HG02678 (cell line): ENCODE measurements at regions not wholly inside any gene's neighbourhood (a gene's known extent, or its start where the extent isn't known, plus 50 kb on each side); places are given as distances from the start of the nearest gene placed in this dataset.

Source experiments
- ATAC-seq: cut with Tn5 transposase; IDR thresholded peaks from one replicate; pipeline ENCODE4 v1.9.1; 2021; ENCODE audit warnings: mild to moderate bottlenecking, moderate library complexity; ENCODE audit not compliant: unreplicated experiment

DNA sequence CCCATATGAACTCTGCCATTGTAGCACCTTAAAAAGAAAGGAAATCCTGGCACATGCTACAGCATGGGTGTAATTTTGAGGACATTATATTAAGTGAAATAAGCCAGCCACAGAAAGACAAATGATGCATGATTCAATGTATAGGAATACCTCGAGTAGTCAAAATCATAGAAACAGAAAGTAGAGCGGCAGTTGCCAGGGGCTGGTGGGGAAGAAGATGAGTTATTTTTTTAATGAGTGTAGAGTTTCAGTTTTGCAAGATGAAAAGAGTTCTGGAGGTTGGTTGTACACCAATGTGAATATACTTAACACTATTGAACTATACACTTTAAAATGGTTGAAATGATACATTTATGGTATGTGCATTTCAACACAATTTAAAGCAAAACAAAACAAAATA lies 133.0 kb downstream of the ZDHHC21 start:
- ATAC-seq, result peak; percentile 80

DNA sequence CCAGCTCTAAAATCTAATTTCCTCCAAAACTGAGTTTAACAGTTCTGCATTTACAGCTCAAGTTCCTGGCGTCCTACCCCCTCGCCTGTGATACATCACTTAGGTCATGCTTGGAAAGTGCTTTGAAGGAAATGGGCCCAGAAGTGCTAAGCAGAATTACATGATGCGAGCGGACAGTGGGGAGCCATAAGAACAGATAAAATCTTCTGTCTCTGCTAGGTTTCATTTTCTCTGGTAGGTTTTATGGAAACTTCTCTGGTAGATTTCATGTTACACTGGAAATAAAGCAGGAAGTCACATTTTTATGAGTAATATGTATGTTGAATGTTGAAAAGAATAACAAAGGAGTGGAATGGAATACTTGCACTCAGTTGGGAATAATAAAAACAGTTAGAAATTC lies 138.3 kb downstream of the ZDHHC21 start:
- ATAC-seq, result no peak

DNA sequence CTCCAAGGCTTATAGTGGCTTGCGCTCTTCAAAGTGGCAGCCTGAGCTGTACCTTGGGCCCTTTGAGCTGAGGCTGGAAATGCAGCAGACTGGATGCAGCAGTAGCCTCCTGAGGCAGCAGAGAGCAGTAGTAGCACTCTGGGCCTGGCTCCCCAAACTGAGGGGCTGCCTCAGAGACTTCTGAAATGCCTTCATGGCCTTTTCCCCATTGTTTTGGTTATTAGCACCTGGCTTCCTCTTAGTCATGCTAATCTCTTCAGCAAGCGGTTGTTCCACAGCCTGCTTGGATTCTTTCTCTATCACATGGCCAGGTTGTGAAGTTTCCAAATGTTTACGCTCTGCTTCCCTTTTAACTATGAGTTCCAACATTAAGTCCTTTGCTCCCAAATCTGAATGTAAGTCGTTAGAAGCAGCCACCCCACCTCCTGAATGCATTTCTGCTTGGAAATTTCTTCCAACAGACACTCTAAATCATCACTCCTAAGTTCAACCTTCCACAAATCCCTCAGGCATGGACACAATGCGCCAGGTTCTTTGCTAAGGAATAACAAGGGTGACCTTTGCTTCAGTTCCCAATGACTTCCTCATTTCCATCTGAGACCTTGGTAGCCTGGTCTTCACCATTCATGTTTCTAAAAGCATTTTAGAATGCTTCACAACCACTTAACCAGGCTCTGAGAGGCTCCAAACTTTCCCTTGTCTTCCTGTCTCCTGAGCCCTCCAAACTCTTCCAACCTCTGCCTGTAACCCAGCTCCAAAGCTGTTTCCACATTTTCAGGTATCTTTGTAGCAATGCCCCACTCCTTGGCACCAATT lies 145.8 kb downstream of the ZDHHC21 start:
- ATAC-seq, result no peak

DNA sequence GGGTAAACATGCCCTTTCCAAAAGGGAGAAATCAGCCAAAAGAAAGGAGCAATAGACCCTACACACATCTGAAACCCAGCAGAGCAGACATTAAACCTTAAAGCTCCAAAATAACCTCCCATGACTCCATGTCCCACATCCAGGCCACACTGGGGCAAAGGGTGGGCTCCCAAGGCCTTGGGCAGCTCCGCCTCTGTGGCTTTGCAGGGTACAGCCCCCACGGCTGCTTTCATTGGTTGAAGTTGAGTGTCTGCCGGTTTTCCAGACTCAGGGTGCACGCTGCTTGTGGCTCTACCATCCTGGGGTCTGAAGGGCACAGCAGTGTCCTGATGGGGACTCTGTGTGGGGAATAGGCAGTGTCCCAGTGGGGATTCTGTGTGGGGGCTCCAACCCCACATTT lies 146.5 kb downstream of the ZDHHC21 start:
- no peak for ATAC-seq

DNA sequence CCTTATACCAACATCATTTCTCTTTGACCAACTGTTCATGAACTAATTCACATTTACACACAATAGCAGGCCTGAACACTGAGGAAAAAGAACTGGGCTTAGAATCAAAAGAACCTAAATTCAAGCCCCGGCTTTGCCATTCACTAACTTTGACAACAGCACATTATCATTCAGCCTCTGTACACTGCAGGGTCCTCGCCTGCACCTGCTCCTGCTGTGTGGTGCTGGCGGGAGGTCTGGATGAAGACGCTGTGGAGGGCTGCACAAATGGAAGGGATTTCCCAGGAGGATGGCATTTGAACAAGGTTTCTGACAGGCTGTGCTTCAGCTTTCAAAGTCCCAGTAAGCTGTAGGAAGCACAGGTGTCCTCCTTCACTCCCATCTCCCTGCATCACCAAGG lies 151.2 kb downstream of the ZDHHC21 start:
- ATAC-seq, result no peak

DNA sequence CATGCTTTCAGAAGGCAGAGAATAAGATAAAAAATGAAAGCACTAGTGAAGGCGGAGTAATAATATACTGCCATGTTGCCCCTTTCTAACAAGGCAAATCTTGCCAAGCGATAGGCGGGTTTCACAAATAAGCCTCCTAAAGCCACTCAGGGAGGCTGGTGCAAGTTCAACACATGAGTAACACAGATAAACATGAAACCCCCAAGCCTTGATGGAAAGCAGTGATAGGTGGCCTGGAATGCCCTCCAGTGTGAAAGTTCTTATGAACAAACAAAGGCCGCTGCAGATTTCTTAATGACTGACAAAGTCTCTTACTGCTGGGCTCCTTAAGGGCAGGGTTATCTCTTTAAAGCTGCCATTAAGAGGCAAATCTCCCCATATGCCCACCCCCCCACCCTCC lies 154.7 kb downstream of the ZDHHC21 start:
- ATAC-seq, result no peak

DNA sequence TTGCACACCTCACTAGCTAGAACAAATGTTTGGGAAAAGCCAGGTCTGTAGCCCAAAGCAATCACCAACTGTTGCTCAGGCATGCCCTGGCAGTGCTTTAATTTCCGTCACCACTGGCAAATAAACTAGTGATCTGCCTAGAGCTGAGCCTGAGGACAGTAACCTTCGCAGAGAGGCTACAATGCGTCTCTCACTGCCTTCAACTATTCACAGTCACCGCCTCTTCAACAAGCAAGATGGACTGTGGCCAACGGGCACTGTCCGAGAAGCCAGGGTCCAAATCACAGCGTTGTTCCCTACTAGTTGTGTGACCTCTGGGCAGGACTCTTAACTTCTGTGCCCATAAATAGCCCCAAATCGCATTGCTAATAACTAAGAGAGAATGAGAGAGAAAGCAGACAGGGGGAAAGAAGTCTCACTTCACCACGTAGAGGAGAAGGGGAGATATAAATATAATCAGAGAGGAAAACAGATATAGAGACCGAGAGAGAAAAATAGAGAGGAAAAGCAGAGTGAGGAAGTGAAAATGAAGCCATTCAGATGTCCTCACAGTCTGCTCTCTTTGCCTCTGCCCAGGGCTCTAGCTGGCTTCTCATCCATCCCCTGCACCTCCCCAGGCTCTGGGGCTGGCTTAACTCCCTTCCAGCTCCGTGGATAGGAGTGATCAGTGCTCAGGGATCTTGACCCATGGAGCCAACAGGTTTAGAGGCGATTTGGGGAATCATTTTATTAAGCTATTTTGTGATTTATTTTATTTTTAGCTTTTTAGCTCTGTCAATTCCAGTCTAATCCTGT lies 157.9 kb downstream of the ZDHHC21 start:
- no peak for ATAC-seq

DNA sequence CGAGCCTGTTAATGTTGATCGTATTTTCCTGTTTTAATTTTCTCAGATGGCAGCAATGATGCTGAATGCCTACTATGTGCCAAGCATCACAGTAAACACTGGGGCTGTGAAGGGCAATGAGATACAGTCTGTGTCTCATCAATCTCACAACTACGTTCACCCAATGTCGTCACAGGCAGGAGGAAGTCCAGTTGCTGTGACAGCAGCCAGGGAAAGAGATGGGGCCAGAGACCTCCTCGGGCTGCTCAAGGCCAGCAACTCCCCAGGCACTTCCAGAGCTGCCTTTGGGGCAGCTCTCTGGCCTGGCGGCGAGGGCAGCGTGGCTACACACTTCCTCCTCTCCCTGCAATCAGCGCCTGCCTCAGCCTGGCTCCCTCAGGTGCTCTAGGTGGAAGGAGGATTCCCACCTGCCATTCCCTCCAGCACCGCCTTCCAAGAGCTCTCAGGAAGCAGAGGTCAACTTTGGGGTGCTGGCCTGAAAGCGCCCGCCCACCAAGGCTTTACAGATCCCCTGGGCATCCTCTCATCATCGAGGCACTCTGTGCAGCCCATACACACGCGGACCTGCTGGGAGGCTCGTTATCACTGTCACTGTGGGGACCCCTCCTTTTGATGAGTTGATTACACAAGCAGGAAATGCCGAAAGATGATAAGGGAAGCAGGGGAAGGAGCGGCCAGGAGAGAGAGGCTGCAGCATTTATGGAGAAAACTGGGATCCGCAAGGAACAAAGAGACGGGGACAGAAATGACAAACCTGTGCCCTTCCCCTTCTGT lies 159.2 kb downstream of the ZDHHC21 start:
- ATAC-seq, result no peak

DNA sequence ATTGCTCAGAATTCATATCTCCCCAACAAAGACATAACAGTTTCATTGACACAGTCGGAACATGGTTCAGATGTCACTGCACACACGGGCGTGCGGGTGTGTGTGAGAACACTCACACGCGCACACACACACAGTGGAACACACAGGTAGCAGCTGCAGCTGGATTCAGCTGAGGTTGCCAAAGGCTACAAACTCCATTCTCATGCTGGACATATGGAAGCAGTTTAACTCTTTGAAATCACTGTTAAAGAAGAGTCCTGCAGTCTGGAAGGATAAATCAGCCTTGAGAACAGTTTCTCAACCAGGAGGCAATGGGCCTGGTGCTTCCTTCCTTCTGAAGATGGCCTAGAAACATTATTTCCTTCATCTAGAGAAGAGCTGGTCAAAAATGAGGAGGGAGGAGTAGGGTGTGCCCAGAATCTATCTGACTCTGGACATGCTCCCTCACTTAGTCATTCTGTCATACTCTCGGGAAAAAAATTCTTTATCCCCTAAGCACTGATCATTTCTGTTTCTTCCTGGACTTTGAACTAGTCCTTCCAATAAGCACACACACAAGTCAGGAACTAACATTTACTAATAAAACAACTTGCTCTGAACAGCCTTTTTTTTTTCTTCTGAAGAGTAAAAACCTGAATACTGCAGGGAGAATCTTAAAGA lies 160.6 kb downstream of the ZDHHC21 start:
- no peak for ATAC-seq

DNA sequence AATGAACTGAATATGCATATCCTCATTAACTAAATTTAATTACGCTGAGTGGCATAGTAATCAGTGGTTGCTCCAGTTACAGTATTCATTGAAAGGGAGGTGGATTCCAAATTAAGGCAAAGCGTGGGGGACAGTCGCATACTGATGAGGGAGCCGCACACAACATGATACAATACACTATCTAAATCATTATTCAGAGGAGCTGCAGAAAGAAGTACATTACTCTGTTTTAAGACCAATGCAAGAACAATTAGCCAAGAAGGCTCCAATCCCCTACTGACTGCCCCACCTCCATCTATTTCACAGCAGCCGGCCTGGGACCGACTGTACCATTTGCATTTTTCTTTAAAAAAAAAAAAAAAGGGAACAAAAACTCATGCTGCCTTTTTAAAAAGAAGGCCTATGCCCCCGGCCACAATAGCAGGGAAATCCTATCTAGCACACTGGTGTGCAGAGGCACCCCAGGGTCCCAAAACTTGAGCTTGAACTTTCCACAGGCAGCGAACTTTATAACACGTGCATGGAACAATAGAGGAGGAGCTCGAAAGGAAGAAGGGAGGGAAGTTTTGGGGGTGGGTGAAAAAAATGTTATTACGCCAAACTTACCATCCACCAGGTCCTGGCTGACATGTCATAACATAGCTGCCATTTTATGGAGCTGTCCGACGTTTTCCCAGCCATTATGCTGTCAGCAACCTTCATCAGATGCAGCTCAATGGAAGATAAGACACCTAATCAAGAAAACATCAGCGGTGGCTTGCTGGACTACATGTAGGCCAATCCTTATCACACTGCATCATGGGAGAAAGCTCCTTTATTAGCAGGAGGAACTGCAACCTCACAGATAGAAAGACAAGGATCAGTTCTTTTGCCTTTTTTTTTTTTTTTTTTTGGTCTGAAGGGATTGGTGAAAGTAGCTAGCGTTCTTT lies 161.6 kb downstream of the ZDHHC21 start:
- no peak for ATAC-seq

DNA sequence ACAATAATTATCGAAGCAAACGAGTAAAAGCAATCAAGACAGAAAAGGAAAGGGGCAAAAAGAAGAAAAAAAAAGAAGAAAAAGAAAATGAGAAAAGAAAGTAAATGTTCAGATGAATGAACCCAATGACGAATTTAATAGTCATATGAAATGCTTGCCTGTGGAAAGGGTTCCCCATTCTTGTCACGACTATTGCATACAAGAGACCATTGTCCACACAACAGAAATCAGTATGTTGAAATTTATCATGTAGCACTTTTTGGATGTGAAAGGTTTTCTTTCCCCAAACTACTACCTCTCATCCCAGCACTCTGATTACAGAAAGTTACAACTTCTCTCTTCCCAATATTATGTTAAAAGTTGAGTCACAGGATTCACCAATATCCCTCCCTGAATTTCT lies 162.4 kb downstream of the ZDHHC21 start:
- ATAC-seq, result no peak

DNA sequence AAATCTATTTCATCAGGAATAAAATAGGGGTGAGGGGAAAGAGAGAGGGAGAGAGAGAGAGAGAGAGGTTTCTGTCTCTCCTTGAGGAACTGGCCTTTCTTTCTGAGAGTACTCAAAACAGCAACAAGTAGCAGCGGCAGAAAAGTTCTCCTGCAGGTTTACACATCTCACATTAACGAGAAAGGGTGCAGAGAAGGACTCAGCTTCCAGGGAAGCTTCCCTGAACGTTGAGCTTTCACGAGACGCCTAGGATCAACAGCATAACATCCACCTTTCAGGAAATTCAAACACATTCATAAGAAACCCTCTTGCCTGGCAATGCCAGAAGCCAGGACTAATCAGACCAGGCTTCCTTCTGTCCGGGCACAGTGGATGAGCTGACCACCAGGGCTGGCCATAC lies 162.9 kb downstream of the ZDHHC21 start:
- no peak for ATAC-seq

DNA sequence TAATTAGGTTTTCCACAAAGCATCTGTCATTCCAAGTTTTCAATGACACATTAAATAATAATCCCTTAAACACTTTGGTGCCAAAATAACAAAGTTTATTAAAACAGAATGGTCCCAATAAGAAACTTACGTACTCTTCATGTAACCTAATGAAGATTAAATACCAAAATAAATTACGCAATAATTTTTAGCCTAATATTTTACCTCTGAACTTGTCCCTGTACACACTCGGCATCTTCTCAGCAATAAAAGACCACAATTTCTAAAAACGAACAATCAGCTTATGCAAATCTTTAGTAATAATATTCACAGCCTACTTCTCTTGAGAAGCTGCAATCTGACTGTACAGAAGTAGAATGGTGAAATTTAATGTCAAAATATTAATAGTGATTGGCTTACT lies 163.6 kb downstream of the ZDHHC21 start:
- ATAC-seq, result no peak

DNA sequence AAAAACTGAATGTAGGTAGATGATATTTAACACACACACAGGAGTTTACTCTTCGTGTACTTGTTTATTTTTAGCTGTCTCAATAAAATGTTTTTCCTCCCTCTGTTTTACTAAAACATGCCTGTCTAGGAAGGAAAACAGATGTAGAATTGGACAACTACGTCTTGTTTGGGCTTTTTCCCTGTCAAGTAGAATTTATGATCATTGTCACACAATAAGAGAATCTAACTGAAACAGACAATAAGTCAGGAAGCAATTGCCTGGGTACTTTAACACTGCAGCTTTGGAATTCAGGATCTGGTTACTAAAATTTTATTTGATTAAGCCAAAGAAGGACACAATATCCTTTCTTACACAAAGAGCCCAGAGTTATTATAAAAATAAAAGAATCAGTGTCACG lies 164.2 kb downstream of the ZDHHC21 start:
- no peak for ATAC-seq

DNA sequence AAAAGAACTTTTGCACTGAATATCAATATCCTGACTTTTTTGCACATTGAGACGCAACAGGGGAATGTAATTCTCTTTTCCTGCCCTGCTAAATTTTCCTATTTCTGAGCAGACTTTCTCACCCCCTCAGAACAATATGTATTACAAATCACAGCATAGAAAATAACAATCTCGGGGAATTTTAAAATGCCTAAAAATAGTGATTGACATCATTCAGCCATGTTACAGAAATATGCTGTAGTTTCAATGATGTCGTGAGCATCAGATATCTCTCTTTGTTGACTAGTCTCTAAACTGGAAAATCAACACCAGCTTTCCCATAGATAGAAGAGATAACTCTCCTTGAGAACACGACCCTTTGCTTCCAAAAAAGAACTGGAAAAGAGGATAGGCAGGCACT lies 166.7 kb downstream of the ZDHHC21 start:
- ATAC-seq, result no peak

DNA sequence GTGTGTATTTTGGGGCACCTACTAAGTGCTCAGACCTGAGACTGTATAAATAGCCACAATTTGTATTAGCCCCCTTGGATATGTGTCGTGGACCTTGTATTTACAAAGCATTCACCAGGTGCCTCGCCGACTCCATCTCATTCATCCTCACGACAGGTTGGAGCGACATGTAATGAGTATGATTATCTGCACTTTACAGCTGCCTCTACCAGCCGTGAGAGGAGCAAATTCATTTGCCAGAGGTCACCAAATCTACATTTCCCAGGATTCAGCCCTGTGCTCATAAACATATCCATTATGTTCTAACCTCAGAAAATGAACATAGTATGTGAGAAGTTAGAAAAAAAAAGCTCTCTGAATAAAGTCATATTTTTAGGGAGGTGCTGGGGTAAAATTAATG lies 167.4 kb downstream of the ZDHHC21 start:
- no peak for ATAC-seq

DNA sequence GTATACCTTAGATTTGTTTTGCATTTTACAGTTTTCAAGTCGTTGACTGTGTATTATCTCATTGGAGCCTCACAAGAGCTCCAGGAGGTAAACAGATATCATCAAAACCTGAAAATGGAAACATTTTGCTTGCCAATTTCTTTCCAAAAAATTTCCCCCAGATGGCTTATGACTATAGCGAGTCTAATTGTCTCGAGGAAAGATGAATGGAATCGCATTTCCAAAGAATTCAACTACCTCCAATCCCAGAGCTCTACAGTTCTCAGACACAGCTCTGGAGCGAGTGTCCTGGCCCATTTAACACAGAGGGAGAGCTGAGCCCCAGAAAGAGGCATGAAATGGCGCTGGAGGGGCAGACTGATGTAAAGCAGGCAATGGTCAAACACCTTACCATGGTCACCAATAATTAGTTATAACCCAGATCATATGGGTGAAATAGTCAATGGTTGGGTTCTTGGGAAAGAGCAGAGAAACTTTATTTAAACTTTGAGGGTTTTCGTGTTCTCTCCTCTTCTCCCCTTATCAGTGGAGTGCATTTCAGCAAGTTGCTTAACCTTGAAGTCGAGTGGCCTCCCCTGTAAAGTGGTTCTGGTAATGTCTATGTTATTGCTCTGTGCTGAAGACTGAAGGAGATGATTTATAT lies 168.2 kb downstream of the ZDHHC21 start:
- ATAC-seq, result no peak

DNA sequence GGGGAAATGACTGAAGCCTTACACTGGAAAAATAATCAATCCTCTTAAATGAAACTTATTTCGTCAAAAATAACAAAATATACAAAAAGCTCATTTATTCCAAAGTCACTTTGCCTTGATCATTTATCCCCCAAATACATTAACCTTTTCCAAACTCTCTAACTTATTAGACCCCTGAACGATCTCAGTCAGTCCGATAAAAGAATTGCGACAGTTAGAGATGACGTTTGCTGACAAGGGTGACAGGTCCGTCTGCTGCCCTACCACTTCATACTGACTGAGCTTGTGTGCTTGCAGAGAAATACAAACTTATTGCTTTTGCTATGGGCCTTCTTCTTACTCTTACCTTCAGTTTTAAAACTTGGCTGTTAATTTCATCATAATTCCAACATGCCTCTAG lies 169.7 kb downstream of the ZDHHC21 start:
- ATAC-seq, result no peak

DNA sequence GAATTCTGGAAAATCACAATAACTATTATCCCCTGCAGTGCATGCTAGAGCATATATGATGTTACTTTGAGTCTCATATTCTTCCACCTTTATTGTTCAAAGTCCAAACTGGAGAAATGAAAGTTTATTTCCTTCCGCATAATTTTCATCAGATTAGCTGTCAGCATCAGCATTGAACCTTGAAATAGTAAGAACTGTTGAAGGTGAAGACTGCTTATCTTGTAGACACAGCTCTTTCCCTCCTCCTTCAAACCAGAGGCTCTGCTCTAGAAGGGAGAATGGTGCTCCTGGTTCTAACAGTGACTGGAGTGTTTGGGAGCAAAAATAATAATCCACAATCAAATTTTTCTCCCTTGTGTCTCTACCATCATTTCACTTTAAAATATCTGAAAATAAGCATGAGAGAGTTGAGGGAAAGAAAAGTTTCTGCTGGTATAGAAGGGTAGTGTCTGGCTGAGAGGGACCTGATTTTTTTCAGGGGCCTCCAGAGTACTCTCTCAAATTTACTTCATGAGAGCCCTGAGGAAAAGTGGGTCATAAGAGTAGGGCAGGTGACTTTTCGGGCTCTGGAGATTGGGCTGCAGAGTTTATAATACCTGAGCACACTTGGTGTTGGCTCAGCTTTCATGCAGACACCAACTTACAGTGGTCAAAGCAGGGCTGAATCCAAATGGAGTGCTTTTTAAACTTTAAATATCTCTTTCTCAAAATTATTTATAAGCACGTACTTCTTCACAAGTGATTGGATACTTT lies 170.4 kb downstream of the ZDHHC21 start:
- ATAC-seq, result no peak
